H9 (cell line): ENCODE measurements at regions not wholly inside any gene's neighbourhood (a gene's known extent, or its start where the extent isn't known, plus 50 kb on each side); places are given as distances from the start of the nearest gene placed in this dataset.

Source experiments
- DNase-seq: peaks from one replicate; pipeline ENCODE4 v3.0.0-alpha.2; 2017
- H2AFZ ChIP-seq: one replicate; pipeline ENCODE4 v1.6.1; 2013; ENCODE audit warnings: mild to moderate bottlenecking, low read length, control low read depth, moderate library complexity
- H2AK5ac ChIP-seq: 2 replicates; pipeline ENCODE4 v1.6.1; 2013; ENCODE audit warnings: low read length, control low read depth, mixed read lengths; ENCODE audit not compliant: insufficient read length
- H2BK120ac ChIP-seq: one replicate; pipeline ENCODE4 v1.6.1; 2013; ENCODE audit warnings: low read depth, mild to moderate bottlenecking, low read length, control low read depth, inconsistent platforms; ENCODE audit not compliant: poor library complexity, severe bottlenecking
- H2BK12ac ChIP-seq: 2 replicates; pipeline ENCODE4 v1.6.1; 2013; ENCODE audit warnings: low read length, control low read depth, mixed read lengths, low read depth; ENCODE audit not compliant: insufficient read length
- H2BK15ac ChIP-seq: 2 replicates; pipeline ENCODE4 v1.6.1; 2013; ENCODE audit warnings: low read depth, low read length, control low read depth
- H2BK20ac ChIP-seq: one replicate; pipeline ENCODE4 v1.6.1; 2013; ENCODE audit warnings: low read depth, mild to moderate bottlenecking, low read length, control low read depth, inconsistent platforms; ENCODE audit not compliant: poor library complexity, severe bottlenecking
- H2BK5ac ChIP-seq: 2 replicates; pipeline ENCODE4 v1.6.1; 2013; ENCODE audit warnings: low read length, control low read depth, mixed read lengths; ENCODE audit not compliant: insufficient read length
- H3K14ac ChIP-seq: 2 replicates; pipeline ENCODE4 v1.6.1; 2013; ENCODE audit warnings: low read length, control low read depth; ENCODE audit not compliant: insufficient read depth
- H3K18ac ChIP-seq: 2 replicates; pipeline ENCODE4 v1.6.1; 2013; ENCODE audit warnings: low read depth, mild to moderate bottlenecking, mixed read lengths, low read length, control low read depth; ENCODE audit not compliant: insufficient read length
- H3K23ac ChIP-seq: 2 replicates; pipeline ENCODE4 v1.6.1; 2013; ENCODE audit warnings: low read length, control low read depth, mixed read lengths, low read depth; ENCODE audit not compliant: insufficient read length
- H3K23me2 ChIP-seq: 2 replicates; pipeline ENCODE4 v1.6.1; 2013; ENCODE audit warnings: low read depth, mild to moderate bottlenecking, mixed read lengths, low read length, control low read depth; ENCODE audit not compliant: insufficient read length, poor library complexity, severe bottlenecking
- H3K27ac ChIP-seq: 2 replicates; pipeline ENCODE4 v1.5.1; 2013; ENCODE audit warnings: low read length, control low read depth, mixed read lengths, low read depth; ENCODE audit not compliant: insufficient read length
- H3K27me3 ChIP-seq: 2 replicates; pipeline ENCODE4 v1.6.1; 2013; ENCODE audit warnings: low read length, control low read depth, inconsistent platforms; ENCODE audit not compliant: insufficient read depth
- H3K4ac ChIP-seq: 2 replicates; pipeline ENCODE4 v1.6.1; 2013; ENCODE audit warnings: low read depth, mild to moderate bottlenecking, control low read depth, inconsistent platforms, low read length, moderate library complexity
- H3K4me1 ChIP-seq: 2 replicates; pipeline ENCODE4 v1.6.1; 2013; ENCODE audit warnings: low read length, control low read depth, inconsistent platforms; ENCODE audit not compliant: insufficient read depth
- H3K4me2 ChIP-seq: 2 replicates; pipeline ENCODE4 v1.6.1; 2013; ENCODE audit warnings: low read length, control low read depth, mixed read lengths; ENCODE audit not compliant: insufficient read length, insufficient read depth
- H3K56ac ChIP-seq: 2 replicates; pipeline ENCODE4 v1.6.1; 2013; ENCODE audit warnings: low read depth, mild to moderate bottlenecking, mixed read lengths, low read length, control low read depth; ENCODE audit not compliant: insufficient read length
- H3K79me1 ChIP-seq: 2 replicates; pipeline ENCODE4 v1.6.1; 2013; ENCODE audit warnings: low read depth, mild to moderate bottlenecking, moderate library complexity, low read length, control low read depth, inconsistent platforms; ENCODE audit not compliant: insufficient read depth, poor library complexity, severe bottlenecking
- H3K79me2 ChIP-seq: 2 replicates; pipeline ENCODE4 v1.6.1; 2013; ENCODE audit warnings: low read length, control low read depth, inconsistent platforms; ENCODE audit not compliant: insufficient read depth
- H3K9ac ChIP-seq: 2 replicates; pipeline ENCODE4 v1.6.1; 2013; ENCODE audit warnings: low read length, control low read depth, mixed read lengths; ENCODE audit not compliant: insufficient read length; ENCODE audit errors: extremely low read depth
- H3K9me3 ChIP-seq: one replicate; pipeline ENCODE4 v1.6.1; 2013; ENCODE audit warnings: low read depth, low read length, inconsistent platforms; ENCODE audit not compliant: control insufficient read depth
- H3T11ph ChIP-seq: one replicate; pipeline ENCODE4 v1.6.1; 2013; ENCODE audit warnings: mild to moderate bottlenecking, low read length, control low read depth, inconsistent platforms
- H4K20me1 ChIP-seq: one replicate; pipeline ENCODE4 v1.6.1; 2013; ENCODE audit not compliant: control insufficient read depth, insufficient read length, insufficient read depth
- H4K5ac ChIP-seq: 2 replicates; pipeline ENCODE4 v1.6.1; 2013; ENCODE audit warnings: low read depth, mild to moderate bottlenecking, mixed read lengths, low read length, control low read depth; ENCODE audit not compliant: insufficient read length
- H4K8ac ChIP-seq: replicated peaks from 2 replicates; pipeline ENCODE4 v1.6.1; 2013; ENCODE audit warnings: low read length, control low read depth, mixed read lengths, low read depth; ENCODE audit not compliant: insufficient read length
- H4K91ac ChIP-seq: 2 replicates; pipeline ENCODE4 v1.6.1; 2013; ENCODE audit warnings: low read depth, mild to moderate bottlenecking, moderate library complexity, mixed read lengths, low read length, control low read depth; ENCODE audit not compliant: insufficient read length
- H3K27ac Mint-ChIP-seq, 3 experiments: 2 replicates in 2 of 3; 3 replicates in 1 of 3; pipeline ENCODE4 v1.8.0; 2020 to 2021; ENCODE audit warnings: mixed read lengths in 3 of 3, mild to moderate bottlenecking in 1 of 3, moderate library complexity in 1 of 3
- H3K27me3 Mint-ChIP-seq: 2 replicates; pipeline ENCODE4 v1.8.0; 2021; ENCODE audit warnings: low read depth, mild to moderate bottlenecking, moderate library complexity, mixed read lengths
- H3K36me3 Mint-ChIP-seq, 3 experiments: 2 replicates in 2 of 3; 3 replicates in 1 of 3; pipeline ENCODE4 v1.8.0; 2020 to 2021; ENCODE audit warnings: low read depth in 3 of 3, mixed read lengths in 3 of 3; ENCODE audit not compliant: insufficient read depth in 1 of 3
- H3K4me1 Mint-ChIP-seq, 2 experiments: 2 replicates each; pipeline ENCODE4 v1.8.0; 2020; ENCODE audit warnings: mixed read lengths in 2 of 2
- H3K4me3 Mint-ChIP-seq, 2 experiments: 2 replicates in 1 of 2; 3 replicates in 1 of 2; pipeline ENCODE4 v1.8.0; 2020 to 2021; ENCODE audit warnings: mild to moderate bottlenecking in 2 of 2, mixed read lengths in 2 of 2, moderate library complexity in 1 of 2
- H3K9me3 Mint-ChIP-seq, 2 experiments: 2 replicates in 1 of 2; 3 replicates in 1 of 2; pipeline ENCODE4 v1.8.0; 2020; ENCODE audit warnings: mild to moderate bottlenecking in 2 of 2, mixed read lengths in 2 of 2, moderate library complexity in 1 of 2
- CTCF ChIP-seq: fragments of 200-600 bp; sonication (generic); conservative IDR thresholded peaks from 3 replicates; pipeline ENCODE4 v1.8.0; 2021; ENCODE audit warnings: antibody characterized with exemption, mild to moderate bottlenecking
- WGBS: extraction: QIAGEN DNeasy Blood & Tissue Kit; methylation state at CpG from one replicate; pipeline ENCODE4 v1.1.7; 2013; ENCODE audit warnings: missing lambda C conversion rate, low lambda C conversion rate, mixed read lengths; ENCODE audit not compliant: insufficient read length; ENCODE audit errors: extremely low coverage; 5-methylcytosine and 5-hydroxymethylcytosine counted together

DNA sequence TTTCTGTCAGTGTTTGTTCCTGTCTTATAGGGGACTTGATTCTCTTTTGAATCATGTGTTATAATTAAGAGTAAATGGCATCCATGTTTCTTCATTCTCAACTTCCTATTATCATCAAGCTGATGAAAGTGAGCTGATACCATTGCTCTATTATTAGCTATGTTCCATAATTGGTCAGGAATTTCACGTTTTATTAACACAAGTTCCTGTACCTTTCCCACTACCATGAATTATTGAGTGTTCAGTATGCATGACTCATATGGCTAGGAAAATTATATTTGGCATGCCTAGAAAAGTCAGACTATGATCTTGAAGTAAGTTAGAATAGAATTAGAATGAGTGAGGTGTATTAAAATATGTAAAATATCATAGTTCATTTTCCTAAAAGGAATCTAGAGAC, 278.9 kb upstream of the LRRC3B start:
- Histone ChIP-seq H4K8ac (no peak overlapping the region), H4K91ac (no peak overlapping the region), H3K4ac (no peak overlapping the region), H3K23me2 (no peaks in the 10 kb centered on the region), H4K5ac (no peak overlapping the region), H3K79me2 (no peaks in the 10 kb centered on the region), H2AFZ (no peak overlapping the region), H3K14ac (no peak overlapping the region), H3K9ac (no peak overlapping the region), H3K18ac (no peak overlapping the region), H3T11ph (no peak overlapping the region), H2BK20ac (no peak overlapping the region), H3K79me1 (no peaks in the 10 kb centered on the region), H3K9me3 (no peaks in the 10 kb centered on the region), H3K27ac (no peak overlapping the region), H3K56ac (no peak overlapping the region), H3K4me2 (no peak overlapping the region), H2BK15ac (no peak overlapping the region), H3K27me3 (no peaks in the 10 kb centered on the region), H2BK5ac (no peak overlapping the region), H4K20me1 (no peaks in the 10 kb centered on the region), H3K23ac (no peak overlapping the region), H2BK120ac (no peak overlapping the region), H2AK5ac (no peak overlapping the region), H2BK12ac (no peak overlapping the region), H3K4me1 (no peaks in the 10 kb centered on the region)
- peaks cover 0 to 5% of the 10 kb centered on the region in 2 experiments; a peak in 3 of 5 replicates for H3K9me3 Mint-ChIP-seq
- H3K4me1 Mint-ChIP-seq = no peaks in the 10 kb centered on the region
- TF ChIP-seq CTCF = no peak
- H3K36me3 Mint-ChIP-seq = no peaks in the 10 kb centered on the region; a peak in 1 of 7 replicates
- no peak overlapping the region for H3K27ac Mint-ChIP-seq
- H3K4me3 Mint-ChIP-seq = no peak overlapping the region
- 0 out of 2 replicates have a peak, but pooled peaks cover 1% of the 10 kb centered on the region for H3K27me3 Mint-ChIP-seq
- no CpG with 5 or more reads among the region's 1 CpG for WGBS
- no peak for DNase-seq
